ENCODE measurements at regions not wholly inside any gene's neighbourhood (a gene's known extent, or its start where the extent isn't known, plus 50 kb on each side); places are given as distances from the start of the nearest gene placed in this dataset.

DNA sequence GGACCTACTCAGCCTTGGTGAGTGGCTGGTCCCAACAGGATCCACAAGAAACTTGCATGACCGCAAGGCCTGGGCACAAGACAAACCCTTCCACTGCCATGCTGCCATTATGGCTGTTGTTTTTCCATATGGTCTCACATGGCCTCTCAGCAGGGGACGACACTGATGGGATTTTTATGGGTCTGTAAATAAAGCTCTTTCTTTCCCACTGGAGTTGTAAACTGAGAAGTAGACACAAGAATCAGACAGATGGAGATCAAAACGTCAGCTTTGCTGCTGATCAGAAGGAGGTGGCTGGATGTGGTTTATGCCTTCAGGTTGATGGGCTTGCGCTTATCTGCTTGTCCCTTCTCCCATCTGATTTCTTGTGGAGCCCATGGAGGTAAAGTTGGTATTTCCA is 138.1 kb upstream of the KCNJ6 start:
- ATAC-seq = no peak
- Histone ChIP-seq H3K4me1 (no peaks in the 10 kb centered on the region), H3K27ac (no peak overlapping the region)

GRCh38 chr21:38056481-38056880 is 140.2 kb upstream of the KCNJ6 start:
- H3K27ac ChIP-seq = no peak overlapping the region
- no peaks in the 10 kb centered on the region for H3K9me3 ChIP-seq
- no peak overlapping the region for H3K4me3 ChIP-seq
- H3K36me3 ChIP-seq = no peaks in the 10 kb centered on the region
- DNase-seq = no peak
- intact Hi-C loops (cut with DNase I) = no loop called here
- TF ChIP-seq, protein P1, sequence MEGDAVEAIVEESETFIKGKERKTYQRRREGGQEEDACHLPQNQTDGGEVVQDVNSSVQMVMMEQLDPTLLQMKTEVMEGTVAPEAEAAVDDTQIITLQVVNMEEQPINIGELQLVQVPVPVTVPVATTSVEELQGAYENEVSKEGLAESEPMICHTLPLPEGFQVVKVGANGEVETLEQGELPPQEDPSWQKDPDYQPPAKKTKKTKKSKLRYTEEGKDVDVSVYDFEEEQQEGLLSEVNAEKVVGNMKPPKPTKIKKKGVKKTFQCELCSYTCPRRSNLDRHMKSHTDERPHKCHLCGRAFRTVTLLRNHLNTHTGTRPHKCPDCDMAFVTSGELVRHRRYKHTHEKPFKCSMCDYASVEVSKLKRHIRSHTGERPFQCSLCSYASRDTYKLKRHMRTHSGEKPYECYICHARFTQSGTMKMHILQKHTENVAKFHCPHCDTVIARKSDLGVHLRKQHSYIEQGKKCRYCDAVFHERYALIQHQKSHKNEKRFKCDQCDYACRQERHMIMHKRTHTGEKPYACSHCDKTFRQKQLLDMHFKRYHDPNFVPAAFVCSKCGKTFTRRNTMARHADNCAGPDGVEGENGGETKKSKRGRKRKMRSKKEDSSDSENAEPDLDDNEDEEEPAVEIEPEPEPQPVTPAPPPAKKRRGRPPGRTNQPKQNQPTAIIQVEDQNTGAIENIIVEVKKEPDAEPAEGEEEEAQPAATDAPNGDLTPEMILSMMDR (IDR thresholded peaks at IDR 0.05) = no peak
- no peaks in the 10 kb centered on the region for H3K4me1 ChIP-seq
- no peak for ATAC-seq
- H3K27me3 ChIP-seq = peaks cover 0 to 5% of the 10 kb centered on the region in 2 donors

More for the DNA sequence above, 138.1 kb upstream of the KCNJ6 start:
- intact Hi-C loops (cut with DNase I) = no loop called here
- no peaks in the 10 kb centered on the region for H3K36me3 ChIP-seq
- TF ChIP-seq, protein P1 (IDR thresholded peaks at IDR 0.05) = no peak
- no peak overlapping the region for H3K4me3 ChIP-seq
- DNase-seq = no peak
- no peaks in the 10 kb centered on the region for H3K9me3 ChIP-seq
- H3K27me3 ChIP-seq = no peaks in the 10 kb centered on the region

GRCh38 chr21:38057626-38058025 is 141.4 kb upstream of the KCNJ6 start:
- TF ChIP-seq, protein P1 (IDR thresholded peaks at IDR 0.05) = no peak
- no peak for ATAC-seq

DNA sequence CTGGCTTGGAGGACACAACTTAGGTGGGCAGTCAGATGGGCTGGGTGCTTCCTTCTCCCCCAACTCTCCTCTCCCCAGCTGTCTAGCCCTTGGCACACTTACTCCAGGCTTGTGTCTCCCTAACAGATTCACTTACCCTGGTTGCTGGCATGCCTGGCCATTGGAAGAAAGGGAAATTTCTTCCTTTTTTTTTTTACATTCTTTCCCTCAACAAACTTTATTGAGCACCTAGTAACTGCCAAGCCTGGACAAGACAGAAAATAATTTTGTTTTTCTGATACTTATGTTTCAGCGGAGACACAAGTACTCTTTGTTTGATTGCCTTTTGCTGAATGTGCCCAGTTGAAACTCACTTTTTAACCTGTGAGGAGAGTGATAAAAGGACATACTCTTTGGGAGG is 144.3 kb upstream of the KCNJ6 start:
- DNase-seq (no peak), ATAC-seq (no peak)
- no peaks in the 10 kb centered on the region for H3K4me1 ChIP-seq
- H3K27me3 ChIP-seq = peaks cover 0 to 16% of the 10 kb centered on the region in 2 donors
- TF ChIP-seq, protein P1 (IDR thresholded peaks at IDR 0.05) = no peak
- no peak overlapping the region for H3K27ac ChIP-seq
- no peaks in the 10 kb centered on the region for H3K36me3 ChIP-seq
- H3K4me3 ChIP-seq = no peak overlapping the region
- intact Hi-C loops (cut with DNase I) = no loop called here
- no peaks in the 10 kb centered on the region for H3K9me3 ChIP-seq

More at GRCh38 chr21:38057626-38058025, 141.4 kb upstream of the KCNJ6 start:
- Histone ChIP-seq H3K36me3 (no peaks in the 10 kb centered on the region), H3K4me3 (no peak overlapping the region), H3K27me3 (peaks cover 0 to 13% of the 10 kb centered on the region in 2 donors), H3K9me3 (no peaks in the 10 kb centered on the region), H3K4me1 (no peaks in the 10 kb centered on the region), H3K27ac (no peak overlapping the region)
- intact Hi-C loops (cut with DNase I) = no loop called here
- no peak for DNase-seq

DNA sequence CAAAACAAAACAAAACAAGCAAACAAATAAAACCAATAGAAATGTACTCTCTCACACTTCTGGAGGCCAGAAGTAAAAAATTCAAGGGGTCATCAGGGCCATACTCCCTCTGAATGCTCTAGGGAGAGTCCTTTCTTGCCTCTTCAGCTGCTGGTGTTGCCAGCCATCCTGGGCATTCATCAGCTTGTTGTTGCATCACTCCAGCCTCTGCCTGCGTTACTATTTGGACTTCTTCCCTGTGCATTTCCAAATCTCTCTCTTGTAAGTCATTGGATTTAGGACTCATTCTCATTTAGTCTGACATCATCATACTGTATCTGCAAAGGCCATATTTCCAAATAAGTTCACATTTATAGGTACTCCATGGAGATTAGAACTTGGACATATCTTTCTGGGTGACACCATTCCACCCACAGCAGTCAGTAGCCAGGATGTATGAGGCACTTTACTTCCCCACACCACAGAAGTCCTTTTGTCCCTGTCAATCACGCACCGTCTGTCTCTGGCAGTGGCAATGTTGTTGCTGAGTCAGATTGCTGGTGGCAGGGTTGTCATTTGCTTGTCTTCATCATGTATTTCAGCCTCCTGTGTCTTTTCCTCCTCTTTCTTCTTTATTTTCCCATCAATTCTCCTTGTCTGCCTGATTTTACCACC is 151.0 kb upstream of the KCNJ6 start:
- Histone ChIP-seq H3K4me3 (no peak overlapping the region), H3K4me1 (no peaks in the 10 kb centered on the region), H3K27ac (no peak overlapping the region), H3K36me3 (no peaks in the 10 kb centered on the region), H3K27me3 (peaks cover 0 to 36% of the 10 kb centered on the region in 2 donors), H3K9me3 (no peaks in the 10 kb centered on the region)
- DNase-seq (no peak), ATAC-seq (no peak)
- intact Hi-C loops (cut with DNase I) = no loop called here
- TF ChIP-seq, protein P1 (IDR thresholded peaks at IDR 0.05) = no peak

Data from left lung (tissue), 4 donors.